ENCODE measurements at regions not wholly inside any gene's neighbourhood (a gene's known extent, or its start where the extent isn't known, plus 50 kb on each side); places are given as distances from the start of the nearest gene placed in this dataset.

DNA sequence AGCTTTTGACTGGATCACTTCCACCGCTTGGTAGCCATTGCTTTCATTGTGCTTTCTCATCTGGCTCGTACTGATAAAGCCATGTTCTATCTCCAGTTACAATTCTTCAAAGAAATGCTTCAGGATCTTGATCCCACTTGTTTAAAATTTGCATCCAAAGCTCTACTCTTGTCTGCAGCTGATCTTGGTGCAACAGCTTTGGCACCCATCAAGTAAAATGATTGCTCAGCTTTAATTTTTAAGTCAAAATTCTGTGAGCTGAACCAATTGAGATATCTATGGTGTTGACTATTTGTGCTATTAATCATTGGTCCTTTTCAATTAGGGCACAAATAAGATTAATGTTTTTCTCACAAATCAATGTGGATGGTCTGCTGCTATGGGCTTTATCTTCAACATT is 54.8 kb upstream of the DUSP10 start:
- H3K27me3 ChIP-seq, result no peaks in the 10 kb centered on the region
- no peak overlapping the region for H3K27ac ChIP-seq
- no peaks in the 10 kb centered on the region for H3K9me3 ChIP-seq
- DNase-seq, result no peak
- no peaks in the 10 kb centered on the region for H3K36me3 ChIP-seq
- no peak overlapping the region for H3K9ac ChIP-seq (ENCODE audit: low read depth in 2 of 2, low read length in 2 of 2)
- intact Hi-C loops (cut with DNase I), result no loop called here
- no peaks in the 10 kb centered on the region for H3K4me1 ChIP-seq
- H3K4me3 ChIP-seq, result no peak overlapping the region
- TF ChIP-seq, protein P1, sequence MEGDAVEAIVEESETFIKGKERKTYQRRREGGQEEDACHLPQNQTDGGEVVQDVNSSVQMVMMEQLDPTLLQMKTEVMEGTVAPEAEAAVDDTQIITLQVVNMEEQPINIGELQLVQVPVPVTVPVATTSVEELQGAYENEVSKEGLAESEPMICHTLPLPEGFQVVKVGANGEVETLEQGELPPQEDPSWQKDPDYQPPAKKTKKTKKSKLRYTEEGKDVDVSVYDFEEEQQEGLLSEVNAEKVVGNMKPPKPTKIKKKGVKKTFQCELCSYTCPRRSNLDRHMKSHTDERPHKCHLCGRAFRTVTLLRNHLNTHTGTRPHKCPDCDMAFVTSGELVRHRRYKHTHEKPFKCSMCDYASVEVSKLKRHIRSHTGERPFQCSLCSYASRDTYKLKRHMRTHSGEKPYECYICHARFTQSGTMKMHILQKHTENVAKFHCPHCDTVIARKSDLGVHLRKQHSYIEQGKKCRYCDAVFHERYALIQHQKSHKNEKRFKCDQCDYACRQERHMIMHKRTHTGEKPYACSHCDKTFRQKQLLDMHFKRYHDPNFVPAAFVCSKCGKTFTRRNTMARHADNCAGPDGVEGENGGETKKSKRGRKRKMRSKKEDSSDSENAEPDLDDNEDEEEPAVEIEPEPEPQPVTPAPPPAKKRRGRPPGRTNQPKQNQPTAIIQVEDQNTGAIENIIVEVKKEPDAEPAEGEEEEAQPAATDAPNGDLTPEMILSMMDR (IDR thresholded peaks at IDR 0.05), result no peak

- H3K27ac ChIP-seq, result no peak overlapping the region
- H3K36me3 ChIP-seq, result no peaks in the 10 kb centered on the region
- no peak for DNase-seq
- intact Hi-C loops (cut with DNase I), result no loop called here
- no peak overlapping the region for H3K9ac ChIP-seq (ENCODE audit: low read depth in 2 of 2, low read length in 2 of 2)
- no peaks in the 10 kb centered on the region for H3K4me1 ChIP-seq
- no peaks in the 10 kb centered on the region for H3K27me3 ChIP-seq
- no peaks in the 10 kb centered on the region for H3K9me3 ChIP-seq
- TF ChIP-seq, protein P1 (IDR thresholded peaks at IDR 0.05), result no peak
- H3K4me3 ChIP-seq, result no peak overlapping the region
These were observed 53.5 kb upstream of the DUSP10 start for GRCh38 chr1:221795380-221795779.

- Histone ChIP-seq H3K27me3 (no peaks in the 10 kb centered on the region), H3K4me1 (no peaks in the 10 kb centered on the region), H3K9me3 (no peaks in the 10 kb centered on the region), H3K27ac (no peak overlapping the region), H3K36me3 (no peaks in the 10 kb centered on the region), H3K9ac (ENCODE audit: low read depth in 2 of 2, low read length in 2 of 2) (no peak overlapping the region), H3K4me3 (no peak overlapping the region)
- intact Hi-C loops (cut with DNase I), result no loop called here
- TF ChIP-seq, protein P1 (IDR thresholded peaks at IDR 0.05), result no peak
- DNase-seq, result no peak
These were observed 53.0 kb upstream of the DUSP10 start for GRCh38 chr1:221794935-221795334.

DNA sequence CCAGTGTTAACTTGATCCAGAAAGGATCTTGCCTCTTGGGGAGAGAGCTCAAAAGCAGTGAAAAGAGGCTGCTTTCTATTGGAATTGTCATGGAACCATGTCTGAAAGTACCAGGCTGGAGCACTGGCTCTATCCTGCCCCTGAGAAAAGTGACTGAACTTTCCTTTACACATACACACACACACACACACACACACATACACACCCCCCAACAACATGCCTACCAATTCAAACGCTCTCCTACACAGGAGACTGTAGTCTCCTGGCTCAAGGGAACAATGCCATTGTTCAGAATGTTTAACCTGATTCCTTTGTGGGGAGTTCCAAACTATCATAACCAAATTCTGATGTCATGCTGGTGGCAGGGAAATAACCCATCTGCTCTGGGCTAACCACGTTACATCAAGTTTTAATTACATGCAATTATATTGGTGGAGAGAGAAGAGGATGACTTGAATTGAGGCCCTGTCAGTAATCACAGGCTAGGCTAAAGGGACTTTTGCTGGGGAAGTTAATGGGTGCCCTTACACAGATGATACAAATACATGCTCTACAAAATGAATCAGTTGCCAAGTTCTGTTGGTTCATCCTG is 52.3 kb upstream of the DUSP10 start:
- intact Hi-C loops (cut with DNase I), result no loop called here
- Histone ChIP-seq H3K4me1 (no peaks in the 10 kb centered on the region), H3K27me3 (no peaks in the 10 kb centered on the region), H3K27ac (no peak overlapping the region), H3K36me3 (no peaks in the 10 kb centered on the region), H3K9ac (ENCODE audit: low read depth in 2 of 2, low read length in 2 of 2) (no peak overlapping the region), H3K4me3 (no peak overlapping the region), H3K9me3 (no peaks in the 10 kb centered on the region)
- TF ChIP-seq, protein P1 (IDR thresholded peaks at IDR 0.05), result no peak
- DNase-seq, result no peak

- Histone ChIP-seq H3K4me1 (no peaks in the 10 kb centered on the region), H3K9me3 (no peaks in the 10 kb centered on the region), H3K27ac (no peak overlapping the region), H3K36me3 (no peaks in the 10 kb centered on the region), H3K27me3 (no peaks in the 10 kb centered on the region), H3K4me3 (no peak overlapping the region), H3K9ac (ENCODE audit: low read depth in 2 of 2, low read length in 2 of 2) (no peak overlapping the region)
- intact Hi-C loops (cut with DNase I), result no loop called here
- TF ChIP-seq, protein P1 (IDR thresholded peaks at IDR 0.05), result no peak
- no peak for DNase-seq
These were observed 51.7 kb upstream of the DUSP10 start for GRCh38 chr1:221793439-221794078.
